Head of caudate nucleus (tissue), 42 donors: ENCODE measurements at regions not wholly inside any gene's neighbourhood (a gene's known extent, or its start where the extent isn't known, plus 50 kb on each side); places are given as distances from the start of the nearest gene placed in this dataset.
A peak's percentile ranks its signal among the peaks of the same experiment; 100 is the strongest.

Source experiments
- DNase-seq, 42 donors: peaks; one replicate each; pipeline versions ENCODE4 v3.0.0 to v3.0.0-alpha.2; 2020 to 2021; ENCODE audit warnings: mixed read lengths in 7 of 42
- intact Hi-C: fragments of 100-400 bp; cut with DNase I; formaldehyde crosslinking; loops from one replicate; pipeline ENCODE4 v1.15.0; 2022

DNA sequence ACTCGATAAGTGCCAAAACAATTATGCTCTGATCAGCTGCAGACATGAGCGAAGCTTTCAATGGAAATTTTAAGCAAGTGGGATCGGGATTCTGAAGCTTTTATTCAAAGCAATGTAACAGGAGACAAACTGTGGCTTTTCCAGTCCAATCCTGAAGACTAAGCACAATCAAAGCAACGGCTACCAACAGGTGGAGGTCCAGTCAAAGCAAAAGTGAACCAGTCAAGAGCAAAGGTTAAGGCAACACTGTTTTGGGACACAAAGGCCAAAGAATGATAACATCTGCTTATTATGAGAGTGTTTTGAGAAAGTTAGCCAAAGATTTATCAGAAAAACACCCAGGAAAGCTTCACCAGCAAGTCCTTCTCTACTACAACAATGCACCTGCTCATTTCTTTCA is 170.1 kb downstream of the SEC16B start:
- intact Hi-C loops: no loop called here
- DNase-seq: no peak

DNA sequence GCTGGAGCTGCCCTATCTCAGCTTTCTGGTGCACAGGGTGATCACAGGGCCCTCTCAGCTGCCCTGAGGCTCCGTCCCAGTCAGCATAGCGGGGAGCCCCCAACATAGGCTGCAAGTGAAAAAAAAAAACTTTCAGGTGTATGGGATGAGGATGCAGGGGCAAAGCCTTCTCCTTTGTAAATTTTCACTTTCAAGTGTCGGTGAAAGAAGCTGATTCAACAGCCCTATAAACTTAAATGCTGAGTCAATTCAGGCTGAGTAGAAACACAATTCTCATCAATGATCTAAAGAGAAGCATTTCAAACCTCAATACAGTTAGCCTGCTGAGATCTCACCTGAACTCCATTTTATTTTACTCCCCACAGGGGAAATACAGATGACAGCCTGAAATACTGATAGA is 171.2 kb downstream of the SEC16B start:
- intact Hi-C loops: no loop called here
- DNase-seq: no peak

DNA sequence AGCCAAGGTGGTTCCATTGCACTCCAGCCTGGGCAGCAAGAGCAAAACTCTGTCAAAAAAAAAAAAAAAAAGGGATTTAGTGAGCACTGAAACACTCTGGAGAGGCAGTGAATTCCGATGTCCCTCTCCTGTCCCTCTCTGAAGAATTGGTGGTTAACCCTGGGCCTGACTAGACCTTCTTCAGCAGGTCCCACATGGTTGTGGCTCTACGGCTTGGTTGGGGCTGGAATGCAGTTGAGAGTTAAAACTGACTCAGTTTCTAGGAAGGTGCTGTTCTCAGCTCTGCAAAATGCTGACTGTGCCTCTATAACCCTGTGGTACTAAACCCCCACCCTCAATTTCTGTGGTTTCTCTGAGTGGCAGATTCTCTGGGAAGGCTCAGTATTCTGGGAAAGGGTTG is 173.3 kb downstream of the SEC16B start:
- intact Hi-C loops: no loop called here
- DNase-seq: no peak

DNA sequence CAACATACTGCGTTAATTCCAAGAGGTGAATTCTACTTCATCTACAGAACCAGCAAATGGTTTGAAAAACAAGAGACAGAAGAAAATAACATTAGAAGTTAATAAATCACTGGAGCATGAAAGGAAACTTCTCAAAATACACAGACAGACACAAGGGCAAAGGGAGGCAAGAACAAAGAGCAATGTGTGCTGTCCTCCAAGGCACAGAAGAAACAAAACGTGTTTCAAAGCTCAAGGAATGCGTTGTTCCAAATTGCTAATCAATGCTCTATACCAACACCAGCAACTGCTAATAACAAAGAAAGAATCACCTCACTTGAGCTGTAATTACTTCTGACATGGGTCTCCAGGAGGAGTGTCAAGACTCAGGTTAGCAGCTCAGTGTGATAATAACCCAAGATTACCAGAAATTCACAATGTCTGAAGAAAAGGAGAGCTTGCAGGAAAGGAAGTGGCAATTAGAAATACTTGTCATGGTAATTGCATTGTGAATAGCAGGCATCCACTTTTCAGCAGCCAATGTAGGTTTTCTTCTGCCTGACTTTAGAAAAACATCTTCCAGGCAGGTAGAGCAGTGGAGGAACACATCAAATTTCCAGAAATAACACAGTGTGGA is 175.4 kb downstream of the SEC16B start:
- intact Hi-C loops: no loop called here

DNA sequence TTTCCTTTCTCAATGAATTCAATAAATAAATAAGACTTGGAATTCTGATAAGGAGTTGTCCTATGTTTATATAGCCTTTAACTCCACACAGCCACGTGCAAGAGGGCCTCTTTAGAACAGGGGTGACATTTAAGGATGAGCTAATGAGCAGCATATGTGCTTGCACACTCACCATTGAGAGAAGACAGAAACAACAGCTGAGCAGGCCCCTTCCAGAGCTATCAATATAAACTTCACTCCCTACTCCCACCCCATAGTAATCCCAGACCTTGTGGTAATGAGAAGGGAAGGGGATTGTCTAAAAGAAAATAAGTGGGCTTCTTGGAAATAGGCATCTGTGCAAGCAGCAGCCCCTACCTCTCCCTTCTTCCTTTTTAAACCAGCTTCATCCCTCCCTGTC is 176.0 kb downstream of the SEC16B start:
- intact Hi-C loops: no loop called here
- DNase-seq: no peak

More for the DNA sequence above, 175.4 kb downstream of the SEC16B start:
- no peak for DNase-seq

DNA sequence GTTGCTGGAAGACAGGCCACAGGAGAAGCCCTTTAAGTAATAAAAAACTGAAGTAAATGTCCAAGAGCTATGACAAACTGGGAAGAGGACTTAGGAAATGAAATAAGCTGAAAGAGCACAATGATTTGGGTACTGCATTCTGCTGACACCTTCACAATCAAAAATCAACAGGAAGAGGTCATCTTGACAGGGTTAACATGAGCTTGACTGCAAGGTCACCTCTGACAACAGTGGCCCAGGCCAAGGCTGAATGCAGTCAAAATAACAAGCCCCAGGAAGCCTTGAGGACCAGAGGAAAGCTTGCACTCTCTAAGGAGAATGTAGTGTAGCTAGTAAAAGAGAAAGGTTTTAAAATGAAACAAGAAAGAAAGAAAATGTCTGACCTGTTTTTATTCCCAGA is 179.3 kb downstream of the SEC16B start:
- intact Hi-C loops: no loop called here
- no peak for DNase-seq

DNA sequence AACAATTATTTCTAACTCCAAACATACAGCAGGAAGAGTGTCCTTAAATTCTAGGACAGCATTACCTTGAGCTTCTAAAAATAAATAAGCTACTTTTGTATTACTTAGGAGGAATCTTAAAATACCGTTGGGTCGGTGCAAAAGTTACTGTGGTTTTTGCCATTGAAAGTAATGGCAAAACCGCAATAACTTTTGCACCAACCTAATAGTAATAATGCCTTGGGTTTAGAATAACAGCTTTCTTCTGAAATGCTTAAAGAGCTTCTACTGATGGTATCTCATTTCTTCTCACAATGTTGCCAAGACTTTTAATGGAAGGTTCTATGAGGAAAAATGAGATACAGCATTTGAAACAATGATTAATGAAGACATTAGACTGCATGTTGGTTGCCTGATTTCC is 179.9 kb downstream of the SEC16B start:
- no peak for DNase-seq
- intact Hi-C loops: no loop called here

DNA sequence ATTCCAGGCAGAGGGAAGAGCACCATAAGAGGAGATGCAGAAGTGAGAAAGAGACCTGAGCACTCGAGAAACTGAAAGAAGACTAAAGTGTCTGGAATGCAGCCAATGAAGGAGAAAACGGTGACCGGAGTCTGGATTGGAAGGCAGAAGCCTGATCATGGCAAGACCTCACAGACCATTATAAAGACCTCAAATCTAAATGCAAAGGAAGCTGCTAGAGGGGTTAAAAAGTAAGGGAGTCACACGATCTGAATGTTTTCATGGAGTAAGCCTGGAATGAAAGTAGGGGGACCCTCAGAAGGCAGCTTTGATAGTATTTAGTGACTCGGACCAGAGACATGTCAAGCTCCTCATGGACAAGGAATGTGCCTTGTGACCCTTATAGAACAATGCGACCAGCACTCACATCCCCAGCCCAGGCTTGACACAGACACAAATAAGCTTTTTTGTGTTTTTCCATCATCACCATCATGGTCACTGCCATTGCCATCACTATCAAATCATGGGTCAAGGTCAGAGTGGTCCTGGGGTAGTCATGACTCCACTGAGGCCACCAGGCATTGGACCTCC is 183.6 kb downstream of the SEC16B start:
- DNase-seq: no peak
- intact Hi-C loops: no loop called here

DNA sequence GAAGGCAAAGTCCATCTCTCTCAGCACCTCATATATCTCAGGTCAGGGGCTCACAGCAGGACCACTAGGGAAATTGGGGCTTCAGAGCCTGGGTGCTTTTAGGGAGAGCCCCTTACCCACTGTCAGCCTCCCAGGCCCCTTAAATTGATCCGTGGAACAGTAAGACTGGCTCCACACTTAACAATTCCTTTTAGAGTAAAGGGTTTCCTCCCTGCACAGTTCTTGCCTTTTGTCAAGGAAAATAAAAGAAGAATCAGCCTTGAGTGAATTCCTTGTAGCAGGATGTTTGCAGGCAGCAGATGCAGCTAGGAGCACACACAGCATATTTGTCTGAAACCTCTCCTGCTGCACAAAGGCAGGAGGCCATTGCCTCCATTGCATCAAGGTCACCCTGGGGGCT is 184.9 kb downstream of the SEC16B start:
- intact Hi-C loops: no loop called here
- no peak for DNase-seq

DNA sequence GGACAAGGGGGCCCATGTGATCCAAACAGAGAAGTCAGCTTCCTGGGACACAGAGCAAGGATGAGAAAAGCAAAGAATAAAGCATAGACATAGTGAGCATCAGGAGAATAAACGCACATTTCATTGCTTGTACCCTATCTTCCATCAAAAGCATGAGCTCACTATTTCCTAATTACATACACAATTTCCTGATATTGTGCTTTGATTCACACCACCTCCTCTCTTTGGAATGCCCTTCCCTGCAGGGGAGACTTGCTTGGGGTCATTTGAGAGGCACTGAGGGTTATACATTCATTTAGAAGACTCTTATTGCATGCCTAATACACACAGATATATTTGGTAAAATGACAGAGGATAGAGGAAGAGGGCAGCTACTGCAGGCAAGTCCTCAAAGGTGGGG is 185.4 kb downstream of the SEC16B start:
- no peak for DNase-seq
- intact Hi-C loops: no loop called here

DNA sequence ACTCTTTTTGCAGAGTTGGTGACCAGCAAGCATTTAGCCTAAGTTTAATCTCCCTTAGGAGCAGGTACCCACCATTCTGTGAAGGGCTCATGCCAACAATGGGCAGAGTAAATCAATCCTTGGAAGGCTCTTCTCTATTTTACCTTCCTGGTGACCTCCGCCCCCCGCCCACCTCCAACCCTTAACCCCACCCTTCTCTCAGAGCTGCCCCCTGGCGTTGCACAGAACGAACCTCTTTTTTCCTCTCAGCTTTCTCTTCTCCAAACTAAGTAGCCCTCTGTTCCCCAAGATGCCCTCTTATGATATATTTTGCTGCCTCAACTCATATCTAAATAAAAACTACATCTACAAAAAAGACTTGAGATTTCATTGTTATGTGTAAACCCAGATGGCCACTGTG is 186.8 kb downstream of the SEC16B start:
- no peak for DNase-seq
- intact Hi-C loops: no loop called here

DNA sequence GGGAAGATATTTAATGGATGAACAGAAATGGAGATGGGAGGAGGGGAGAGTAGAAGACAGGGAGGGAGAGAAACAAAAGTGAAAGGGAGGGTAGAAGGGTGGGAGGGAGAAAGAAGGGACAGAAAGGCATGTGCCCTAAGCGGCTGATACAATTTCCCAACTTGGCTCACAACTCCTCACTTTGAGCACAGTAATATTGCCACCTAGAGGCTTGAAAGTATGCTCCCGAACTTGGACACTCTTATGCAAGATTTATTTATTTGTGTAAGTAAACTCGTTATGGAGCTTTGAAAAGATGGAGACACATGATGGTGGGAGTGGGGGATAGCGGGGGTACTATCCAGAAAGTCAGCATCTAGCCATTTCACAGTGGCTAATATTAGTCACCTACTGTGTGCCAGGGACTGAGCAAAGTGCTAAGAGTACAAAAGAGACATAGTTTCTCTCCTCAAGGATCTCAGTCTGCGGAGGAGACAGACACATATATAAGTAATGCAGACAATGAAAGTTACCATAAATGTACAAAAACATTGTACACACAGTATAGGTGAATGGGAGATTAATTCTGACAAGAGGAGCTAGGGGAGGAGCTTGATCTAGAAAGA is 189.7 kb downstream of the SEC16B start:
- DNase-seq: peak in 20 of 42 donors; percentile 7 to 68 (median 31)
- intact Hi-C loops: no loop called here

DNA sequence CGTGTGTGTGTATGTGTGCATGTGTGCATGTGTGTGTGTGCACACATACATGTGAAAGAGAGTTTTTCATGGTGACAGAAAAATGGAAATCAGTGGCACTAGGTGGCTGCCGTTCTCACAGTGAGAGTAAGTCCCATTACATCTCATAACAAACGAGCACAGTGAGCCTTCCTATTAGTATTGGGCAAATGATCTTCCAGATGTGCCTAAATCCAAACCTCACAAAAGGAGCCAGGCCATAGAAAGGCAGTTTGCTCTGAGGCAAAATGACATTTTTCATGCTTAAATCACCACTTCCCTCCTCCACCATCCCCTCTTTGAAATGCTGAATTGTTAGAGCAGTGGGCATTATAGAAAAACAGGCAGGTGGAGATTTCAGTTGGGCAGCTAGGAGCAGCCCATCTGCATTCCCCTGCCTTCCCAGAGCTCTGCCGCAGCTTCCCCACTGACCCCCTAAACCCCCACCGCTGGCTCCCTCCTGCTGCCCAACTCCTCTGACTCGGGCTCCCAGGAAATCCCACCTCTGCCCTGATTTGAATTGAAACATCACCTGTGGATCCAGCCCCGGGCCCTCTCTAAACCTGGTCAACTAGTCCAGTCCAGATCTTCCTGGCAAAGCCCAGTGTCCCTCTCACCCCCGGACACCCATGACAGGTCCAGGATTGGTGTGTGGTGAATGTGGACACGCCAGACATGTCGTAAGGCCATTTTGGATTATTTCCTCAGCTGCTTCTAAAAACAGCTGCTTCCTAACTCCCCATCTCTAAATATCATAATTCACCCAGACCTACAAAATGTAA is 190.5 kb downstream of the SEC16B start:
- intact Hi-C loops: no loop called here

DNA sequence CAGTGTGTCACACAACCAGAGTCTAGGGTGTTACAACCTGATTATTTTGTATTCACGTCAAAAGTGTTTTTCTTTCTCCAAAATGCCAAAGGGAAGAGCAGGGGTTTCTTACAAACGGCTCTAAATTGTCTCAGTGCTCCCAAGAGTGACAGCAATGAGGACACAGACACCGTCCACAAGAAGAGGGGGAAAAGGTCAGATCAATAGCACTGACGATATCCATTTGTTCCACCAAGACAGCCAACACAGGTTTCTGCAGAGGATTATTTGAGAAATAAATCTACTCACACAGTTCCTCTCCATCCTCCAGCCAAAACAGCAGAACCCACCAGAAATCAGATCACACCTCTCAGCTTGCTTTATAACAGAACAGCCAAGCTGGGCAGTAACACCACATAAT is 193.9 kb downstream of the SEC16B start:
- DNase-seq: no peak
- intact Hi-C loops: no loop called here

More for the DNA sequence above, 190.5 kb downstream of the SEC16B start:
- DNase-seq: no peak

DNA sequence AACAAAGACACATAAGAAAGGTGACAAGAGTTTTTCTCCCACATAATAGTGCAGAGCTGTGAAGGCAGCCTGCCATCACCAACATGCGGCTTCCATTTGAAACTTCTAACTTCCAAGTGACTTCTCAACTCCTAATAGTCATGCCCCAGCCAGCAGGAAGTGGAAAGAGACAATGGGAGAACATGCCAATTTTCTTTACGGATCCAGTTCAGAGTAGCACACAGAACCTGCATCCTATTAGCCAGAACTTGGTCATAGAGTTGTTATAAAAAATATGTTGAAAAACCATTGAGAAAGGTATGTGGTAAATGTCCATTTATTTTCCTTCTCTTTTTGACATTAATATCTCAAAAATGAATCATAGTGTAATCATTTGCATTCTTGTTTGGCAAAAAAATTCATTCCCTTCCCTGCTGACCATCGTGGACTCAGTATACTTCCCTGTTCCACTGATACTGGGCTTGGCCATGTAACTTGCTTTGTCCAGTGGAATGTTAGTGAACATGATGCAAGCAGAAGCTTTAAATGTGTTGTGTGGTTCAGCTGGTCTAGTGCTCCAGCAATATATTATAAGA is 197.4 kb downstream of the SEC16B start:
- no peak for DNase-seq
- intact Hi-C loops: no loop called here

DNA sequence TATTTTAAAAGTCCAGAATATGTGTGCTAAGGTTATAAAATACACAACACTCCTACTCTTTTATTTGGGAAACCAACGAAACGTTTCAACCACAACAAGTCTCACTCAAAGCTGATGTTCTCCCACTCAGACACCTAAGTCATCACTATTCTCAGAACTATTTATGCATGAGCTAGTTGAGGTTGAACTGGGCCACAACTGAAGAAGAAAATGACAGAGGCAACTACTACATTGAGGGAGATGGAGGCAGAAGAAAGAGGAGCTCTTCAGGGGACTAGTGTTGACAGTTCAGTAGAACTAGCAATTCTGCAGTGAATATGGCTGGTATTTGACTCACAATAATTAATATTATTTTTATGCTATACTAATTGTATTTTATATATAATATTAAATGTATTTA is 198.2 kb downstream of the SEC16B start:
- DNase-seq: no peak
- intact Hi-C loops: no loop called here

DNA sequence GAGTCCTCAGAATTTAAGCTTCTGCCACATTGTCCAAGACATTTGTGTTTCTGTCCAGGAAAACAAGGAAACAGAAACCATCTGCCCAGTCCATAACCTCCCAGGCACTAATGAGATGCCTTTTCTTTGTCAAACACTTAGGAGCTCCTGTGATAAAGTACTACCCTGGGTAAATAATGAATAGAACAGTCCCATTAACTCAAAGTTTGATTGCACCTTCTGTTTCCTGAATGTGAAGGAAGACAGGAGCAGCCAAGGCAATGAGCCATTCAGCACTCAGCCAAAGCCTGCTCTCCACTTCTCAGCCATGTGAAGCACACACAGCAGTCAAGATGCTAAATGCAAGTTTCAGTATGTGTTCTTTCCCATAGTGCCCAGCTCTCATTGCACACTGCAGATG is 199.8 kb downstream of the SEC16B start:
- intact Hi-C loops: no loop called here
- DNase-seq: no peak

DNA sequence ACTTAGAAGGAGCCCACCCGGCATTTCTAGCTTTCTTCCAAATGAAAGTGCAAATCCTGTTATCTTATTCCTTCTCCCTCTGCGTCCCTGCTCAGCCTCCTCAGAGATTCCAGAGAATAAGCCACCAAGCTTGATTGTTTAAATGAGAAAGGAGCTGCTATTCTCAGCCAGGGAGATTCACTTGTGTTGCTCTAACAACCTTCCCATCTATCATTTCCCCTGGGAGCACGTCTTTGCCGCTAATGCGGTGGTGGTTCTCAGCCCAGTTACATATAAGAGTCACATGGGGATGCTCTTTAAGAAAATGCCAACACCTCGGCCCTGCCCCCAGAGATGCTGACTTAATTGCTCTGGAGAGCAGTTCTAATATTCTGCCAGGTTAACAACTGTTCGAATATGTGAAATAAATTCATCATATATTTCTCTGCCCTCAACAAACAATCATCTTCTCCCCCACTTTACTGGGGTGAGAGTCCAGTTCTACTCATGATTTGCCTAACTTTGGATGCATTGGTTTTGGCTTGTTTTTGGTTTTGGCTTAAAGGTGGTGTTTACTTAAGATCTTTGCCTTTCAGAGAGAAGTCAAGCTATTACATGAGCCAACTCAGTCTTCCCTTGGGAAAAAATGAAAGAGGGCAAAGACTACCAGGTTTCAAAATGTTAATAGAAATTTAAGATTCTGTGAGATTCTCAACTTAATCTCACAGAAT is 213.9 kb downstream of the SEC16B start:
- no peak for DNase-seq

DNA sequence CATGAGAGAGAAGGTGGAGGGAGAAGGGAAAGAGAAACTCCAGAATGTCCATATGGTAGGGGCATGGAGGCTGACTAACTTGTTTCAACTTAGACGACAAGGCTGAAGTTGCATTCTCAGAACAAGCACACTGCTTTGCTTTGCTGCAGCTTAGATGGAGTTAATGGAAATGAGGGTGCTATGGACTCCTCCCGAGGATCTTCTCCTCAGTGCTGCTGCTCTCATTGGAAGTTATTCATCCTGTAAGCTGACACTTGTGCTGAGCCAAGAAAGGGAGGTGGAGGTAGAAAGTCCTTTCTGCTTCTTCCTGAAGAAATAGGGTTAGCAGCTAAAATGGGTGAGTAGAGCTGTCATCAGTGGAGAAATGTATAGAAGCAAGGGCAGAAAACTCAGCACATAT is 215.3 kb downstream of the SEC16B start:
- no peak for DNase-seq
- intact Hi-C loops: no loop called here

More for the DNA sequence above, 213.9 kb downstream of the SEC16B start:
- intact Hi-C loops: no loop called here
